Endothelial cell (in vitro differentiated cells): ENCODE measurements at regions not wholly inside any gene's neighbourhood (a gene's known extent, or its start where the extent isn't known, plus 50 kb on each side); places are given as distances from the start of the nearest gene placed in this dataset.

Experiments used
- DNase-seq: peaks from one replicate; pipeline ENCODE4 v3.0.0; 2021; ENCODE audit warnings: low spot score
- H3K27ac Mint-ChIP-seq: one replicate; pipeline ENCODE4 v1.8.0; 2021; ENCODE audit warnings: mixed read lengths, inconsistent platforms; ENCODE audit not compliant: unreplicated experiment
- H3K27me3 Mint-ChIP-seq: one replicate; pipeline ENCODE4 v1.8.0; 2021; ENCODE audit warnings: mild to moderate bottlenecking, moderate library complexity, mixed read lengths, inconsistent platforms; ENCODE audit not compliant: unreplicated experiment
- H3K36me3 Mint-ChIP-seq: one replicate; pipeline ENCODE4 v1.8.0; 2021; ENCODE audit warnings: mild to moderate bottlenecking, low read depth, mixed read lengths, inconsistent platforms; ENCODE audit not compliant: unreplicated experiment
- H3K4me1 Mint-ChIP-seq: one replicate; pipeline ENCODE4 v1.8.0; 2021; ENCODE audit warnings: mild to moderate bottlenecking, mixed read lengths, inconsistent platforms; ENCODE audit not compliant: unreplicated experiment
- H3K4me3 Mint-ChIP-seq: one replicate; pipeline ENCODE4 v1.8.0; 2021; ENCODE audit warnings: mild to moderate bottlenecking, mixed read lengths, inconsistent platforms; ENCODE audit not compliant: unreplicated experiment
- H3K9me3 Mint-ChIP-seq: one replicate; pipeline ENCODE4 v1.8.0; 2021; ENCODE audit warnings: mixed read lengths, inconsistent platforms; ENCODE audit not compliant: unreplicated experiment
- CTCF ChIP-seq: fragments of 200-600 bp; sonication (generic); IDR thresholded peaks from one replicate; pipeline ENCODE4 v1.5.0; 2021; ENCODE audit warnings: antibody characterized with exemption; ENCODE audit not compliant: unreplicated experiment

GRCh38 chr4:79047316-79047715 is 108.1 kb upstream of the PAQR3 start:
- Mint-ChIP-seq H3K4me1 (peaks cover 5% of the 10 kb centered on the region), H3K36me3 (no peaks in the 10 kb centered on the region), H3K27ac (no peak overlapping the region), H3K9me3 (no peaks in the 10 kb centered on the region), H3K4me3 (no peak overlapping the region), H3K27me3 (no peaks in the 10 kb centered on the region)
- TF ChIP-seq CTCF = no peak
- DNase-seq = no peak

GRCh38 chr4:79046016-79046592 is 106.9 kb upstream of the PAQR3 start:
- H3K4me1 Mint-ChIP-seq = peaks cover 5% of the 10 kb centered on the region
- no peak for DNase-seq
- H3K27me3 Mint-ChIP-seq = no peaks in the 10 kb centered on the region
- no peaks in the 10 kb centered on the region for H3K36me3 Mint-ChIP-seq
- no peak overlapping the region for H3K27ac Mint-ChIP-seq
- TF ChIP-seq CTCF = no peak
- H3K9me3 Mint-ChIP-seq = no peaks in the 10 kb centered on the region
- no peak overlapping the region for H3K4me3 Mint-ChIP-seq

GRCh38 chr4:79044141-79044659 is 105.0 kb upstream of the PAQR3 start:
- H3K27me3 Mint-ChIP-seq = no peaks in the 10 kb centered on the region

GRCh38 chr4:79043138-79043537 is 103.9 kb upstream of the PAQR3 start:
- Mint-ChIP-seq H3K9me3 (no peaks in the 10 kb centered on the region), H3K4me1 (peaks cover 5% of the 10 kb centered on the region), H3K27me3 (no peaks in the 10 kb centered on the region), H3K27ac (no peak overlapping the region), H3K36me3 (no peaks in the 10 kb centered on the region), H3K4me3 (no peak overlapping the region)
- TF ChIP-seq CTCF = no peak
- no peak for DNase-seq

More at GRCh38 chr4:79044141-79044659, 105.0 kb upstream of the PAQR3 start:
- H3K4me3 Mint-ChIP-seq = no peak overlapping the region
- H3K4me1 Mint-ChIP-seq = peaks cover 5% of the 10 kb centered on the region
- TF ChIP-seq CTCF = no peak
- H3K36me3 Mint-ChIP-seq = no peaks in the 10 kb centered on the region
- H3K27ac Mint-ChIP-seq = no peak overlapping the region
- H3K9me3 Mint-ChIP-seq = no peaks in the 10 kb centered on the region
- DNase-seq = no peak

- Mint-ChIP-seq H3K4me3 (no peak overlapping the region), H3K9me3 (no peaks in the 10 kb centered on the region), H3K27me3 (no peaks in the 10 kb centered on the region), H3K36me3 (no peaks in the 10 kb centered on the region), H3K27ac (no peak overlapping the region), H3K4me1 (peaks cover 5% of the 10 kb centered on the region)
- peak; percentile 55 for TF ChIP-seq CTCF
- DNase-seq = peak; percentile 18
Observed at GRCh38 chr4:79042079-79042674, 102.9 kb upstream of the PAQR3 start.
